B cell (primary cell): ENCODE measurements at regions not wholly inside any gene's neighbourhood (a gene's known extent, or its start where the extent isn't known, plus 50 kb on each side); places are given as distances from the start of the nearest gene placed in this dataset.

ENCODE experiments used
- ATAC-seq: fragments of 200-7000 bp; cut with Tn5 transposase; one replicate; pipeline ENCODE4 v1.10.0; 2021; ENCODE audit warnings: low read depth, mild to moderate bottlenecking, moderate number of reproducible peaks, moderate library complexity
- CTCF ChIA-PET: fragments of 350-600 bp; sonication (Branson Sonifier 250); formaldehyde crosslinking; loops from one replicate; lab custom pipeline; 2021; ENCODE audit warnings: antibody characterized with exemption, inconsistent platforms; lab: Charles Lee
- POLR2A ChIA-PET: fragments of 350-600 bp; sonication (Branson Sonifier 250); formaldehyde crosslinking; loops from one replicate; lab custom pipeline; 2021; ENCODE audit warnings: antibody characterized with exemption; lab: Charles Lee
- DNase-seq: peaks from one replicate; pipeline ENCODE4 v3.0.0; 2013
- H2AFZ ChIP-seq: 2 replicates; pipeline ENCODE4 v1.6.1; 2012; ENCODE audit warnings: mild to moderate bottlenecking, low read depth, low read length; ENCODE audit not compliant: insufficient read depth, poor library complexity, severe bottlenecking
- H3K27ac ChIP-seq, 2 donors: 1 replicate in 1 of 2; 2 replicates in 1 of 2; pipeline ENCODE4 v1.5.1; 2012 to 2013; ENCODE audit warnings: low read length in 2 of 2, mild to moderate bottlenecking in 2 of 2, moderate library complexity in 1 of 2
- H3K27me3 ChIP-seq, 4 experiments: fragments of 200-600 bp in 1 of 4; sonication (generic) in 1 of 4; replicated peaks in 1 of 4; 1 replicate in 2 of 4; 2 replicates in 2 of 4; pipeline versions ENCODE4 v1.6.1 to v1.7.0; 2013 to 2016; ENCODE audit warnings: low read length in 3 of 4, mild to moderate bottlenecking in 2 of 4, mixed read lengths in 1 of 4, moderate library complexity in 1 of 4; ENCODE audit not compliant: insufficient read depth in 4 of 4, control insufficient read depth in 3 of 4; ENCODE audit errors: control extremely low read depth in 1 of 4
- H3K36me3 ChIP-seq, 2 experiments: replicated peaks in 1 of 2; 1 replicate in 1 of 2; 2 replicates in 1 of 2; pipeline versions ENCODE4 v1.6.1 to v1.7.1; 2013; ENCODE audit warnings: low read length in 1 of 2; ENCODE audit not compliant: insufficient read depth in 2 of 2, control insufficient read depth in 1 of 2; ENCODE audit errors: control extremely low read depth in 1 of 2, extremely low read depth in 1 of 2
- H3K4me1 ChIP-seq, 2 donors: fragments of 200-600 bp in 1 of 2; sonication (generic) in 1 of 2; 1 replicate in 1 of 2; 2 replicates in 1 of 2; pipeline versions ENCODE4 v1.5.1 to v1.6.1; 2013 to 2017; ENCODE audit warnings: low read length in 2 of 2; ENCODE audit not compliant: control insufficient read depth in 2 of 2, insufficient read depth in 2 of 2
- H3K4me2 ChIP-seq: replicated peaks from 2 replicates; pipeline ENCODE3; 2012; ENCODE audit warnings: mild to moderate bottlenecking, low read depth, low read length; ENCODE audit not compliant: poor library complexity, severe bottlenecking
- H3K4me3 ChIP-seq, 5 experiments: fragments of 200-600 bp in 1 of 5; sonication (generic) in 1 of 5; 1 replicate in 3 of 5; 2 replicates in 2 of 5; pipeline versions ENCODE4 v1.5.1 to v1.7.0; 2011 to 2016; ENCODE audit warnings: low read length in 4 of 5, mild to moderate bottlenecking in 4 of 5, low read depth in 2 of 5, control low read depth in 1 of 5, moderate library complexity in 1 of 5; ENCODE audit not compliant: insufficient read depth in 1 of 5; ENCODE audit errors: control extremely low read depth in 1 of 5, extremely low read depth in 1 of 5
- H3K79me2 ChIP-seq: fragments of 200-600 bp; sonication (generic); one replicate; pipeline ENCODE4 v1.6.0; 2016; ENCODE audit warnings: low read length; ENCODE audit not compliant: control insufficient read depth, insufficient read depth
- H3K9ac ChIP-seq: fragments of 200-600 bp; sonication (generic); 2 replicates; pipeline ENCODE4 v1.6.1; 2017; ENCODE audit warnings: mild to moderate bottlenecking, low read length, moderate library complexity
- H3K9me3 ChIP-seq, 3 donors: one replicate each; pipeline versions ENCODE4 v1.6.1 to v1.7.1; 2013; ENCODE audit warnings: low read length in 2 of 3; ENCODE audit not compliant: control insufficient read depth in 2 of 3, insufficient read depth in 1 of 3; ENCODE audit errors: control extremely low read depth in 1 of 3
- H4K20me1 ChIP-seq: 2 replicates; pipeline ENCODE4 v1.6.0; 2012; ENCODE audit warnings: mild to moderate bottlenecking, low read length; ENCODE audit not compliant: insufficient read depth, control insufficient read depth, poor library complexity, severe bottlenecking
- H3K27ac Mint-ChIP-seq: one replicate; pipeline ENCODE4 v1.8.0; 2021; ENCODE audit warnings: mixed read lengths
- H3K27me3 Mint-ChIP-seq: one replicate; pipeline ENCODE4 v1.8.0; 2021; ENCODE audit warnings: mixed read lengths
- H3K4me1 Mint-ChIP-seq: one replicate; pipeline ENCODE4 v1.8.0; 2021; ENCODE audit warnings: mixed read lengths
- H3K4me3 Mint-ChIP-seq: one replicate; pipeline ENCODE4 v1.8.0; 2021; ENCODE audit warnings: mixed read lengths
- H3K9me3 Mint-ChIP-seq: one replicate; pipeline ENCODE4 v1.8.0; 2022; ENCODE audit warnings: mixed read lengths; ENCODE audit not compliant: insufficient read depth
- CTCF ChIP-seq: fragments of 200-600 bp; IDR thresholded peaks from one replicate; pipeline ENCODE4 v1.8.0; 2022; ENCODE audit warnings: antibody characterized with exemption, mild to moderate bottlenecking
- EZH2 ChIP-seq: IDR thresholded peaks from 2 replicates; pipeline ENCODE4 v1.6.1; 2012; ENCODE audit warnings: borderline replicate concordance, low read depth, mild to moderate bottlenecking, moderate library complexity, low read length; ENCODE audit not compliant: insufficient read depth, poor library complexity, severe bottlenecking
- WGBS: methylation state at CpG from one replicate; pipeline ENCODE4 v1.1.5; 2013; ENCODE audit warnings: missing lambda C conversion rate; ENCODE audit not compliant: insufficient coverage; 5-methylcytosine and 5-hydroxymethylcytosine counted together
- intact Hi-C: fragments of 100-400 bp; cut with micrococcal nuclease; formaldehyde crosslinking; loops from one replicate; pipeline ENCODE4 v1.10.0; 2022

- no peak overlapping the region for H3K9ac ChIP-seq
- POLR2A ChIA-PET, result no interaction called here
- CTCF ChIA-PET, result no interaction called here
Observed at GRCh38 chr4:33446953-33447352, 2726.8 kb downstream of the PCDH7 start.

GRCh38 chr4:33448948-33449347, 2728.8 kb downstream of the PCDH7 start:
- Histone ChIP-seq H3K27me3 (no peaks in the 10 kb centered on the region), H3K4me1 (no peaks in the 10 kb centered on the region), H3K36me3 (no peaks in the 10 kb centered on the region), H3K9me3 (peaks cover 0 to 2% (median 0%) of the 10 kb centered on the region in 3 donors), H3K4me2 (no peak overlapping the region), H2AFZ (no peak overlapping the region), H3K27ac (no peak overlapping the region), H3K9ac (no peak overlapping the region), H3K79me2 (no peaks in the 10 kb centered on the region), H3K4me3 (no peak overlapping the region), H4K20me1 (no peaks in the 10 kb centered on the region)
- intact Hi-C loops, result no loop called here
- no peak for DNase-seq
- CTCF ChIA-PET, result no interaction called here
- no CpG with 5 or more reads among the region's 3 CpGs for WGBS
- ATAC-seq, result no peak
- Mint-ChIP-seq H3K4me3 (no peak overlapping the region), H3K27ac (no peak overlapping the region), H3K4me1 (no peaks in the 10 kb centered on the region), H3K9me3 (peaks cover 3% of the 10 kb centered on the region), H3K27me3 (no peaks in the 10 kb centered on the region)
- no peak for TF ChIP-seq EZH2
- no peak for TF ChIP-seq CTCF
- POLR2A ChIA-PET, result no interaction called here

More at GRCh38 chr4:33446953-33447352, 2726.8 kb downstream of the PCDH7 start:
- H3K27ac ChIP-seq, result no peak overlapping the region
- H3K4me2 ChIP-seq, result no peak overlapping the region
- no peak overlapping the region for H3K27ac Mint-ChIP-seq
- no peaks in the 10 kb centered on the region for H4K20me1 ChIP-seq
- H3K36me3 ChIP-seq, result no peaks in the 10 kb centered on the region
- ATAC-seq (no peak), DNase-seq (no peak)
- H3K9me3 Mint-ChIP-seq, result peaks cover 3% of the 10 kb centered on the region
- TF ChIP-seq CTCF, result no peak
- no peak for TF ChIP-seq EZH2
- intact Hi-C loops, result no loop called here
- H2AFZ ChIP-seq, result no peak overlapping the region
- WGBS, result no CpG with 5 or more reads among the region's 2 CpGs
- no peak overlapping the region for H3K4me3 ChIP-seq
- H3K4me3 Mint-ChIP-seq, result no peak overlapping the region
- H3K79me2 ChIP-seq, result no peaks in the 10 kb centered on the region
- H3K27me3 ChIP-seq, result no peaks in the 10 kb centered on the region
- H3K4me1 ChIP-seq, result no peaks in the 10 kb centered on the region
- peaks cover 0 to 2% (median 0%) of the 10 kb centered on the region in 3 donors for H3K9me3 ChIP-seq
- H3K4me1 Mint-ChIP-seq, result no peaks in the 10 kb centered on the region
- no peaks in the 10 kb centered on the region for H3K27me3 Mint-ChIP-seq
